ENCODE measurements at regions not wholly inside any gene's neighbourhood (a gene's known extent, or its start where the extent isn't known, plus 50 kb on each side); places are given as distances from the start of the nearest gene placed in this dataset.

GRCh38 chr6:91562955-91563354 is 976.1 kb upstream of the MAP3K7 start:
- TF ChIP-seq CTCF (IDR thresholded peaks at IDR 0.05; ENCODE audit: extremely low read depth, missing control alignments) = no peak
- DNase-seq (ENCODE audit: low spot score) = no peak

- no peak for TF ChIP-seq CTCF (IDR thresholded peaks at IDR 0.05; ENCODE audit: extremely low read depth, missing control alignments)
- DNase-seq (ENCODE audit: low spot score) = no peak
These were observed 973.5 kb upstream of the MAP3K7 start for GRCh38 chr6:91560409-91560808.

- DNase-seq (ENCODE audit: low spot score) = no peak
- no peak for TF ChIP-seq CTCF (IDR thresholded peaks at IDR 0.05; ENCODE audit: extremely low read depth, missing control alignments)
These were observed 954.0 kb upstream of the MAP3K7 start for GRCh38 chr6:91540902-91541301.

- TF ChIP-seq CTCF (IDR thresholded peaks at IDR 0.05; ENCODE audit: extremely low read depth, missing control alignments) = no peak
These were observed 952.6 kb upstream of the MAP3K7 start for GRCh38 chr6:91539456-91539855.

GRCh38 chr6:91538622-91539021 is 951.8 kb upstream of the MAP3K7 start:
- DNase-seq (ENCODE audit: low spot score) = no peak
- no peak for TF ChIP-seq CTCF (IDR thresholded peaks at IDR 0.05; ENCODE audit: extremely low read depth, missing control alignments)

More at GRCh38 chr6:91539456-91539855, 952.6 kb upstream of the MAP3K7 start:
- no peak for DNase-seq (ENCODE audit: low spot score)

GRCh38 chr6:91534614-91535013 is 947.7 kb upstream of the MAP3K7 start:
- no peak for DNase-seq (ENCODE audit: low spot score)
- no peak for TF ChIP-seq CTCF (IDR thresholded peaks at IDR 0.05; ENCODE audit: extremely low read depth, missing control alignments)

- no peak for TF ChIP-seq CTCF (IDR thresholded peaks at IDR 0.05; ENCODE audit: extremely low read depth, missing control alignments)
- no peak for DNase-seq (ENCODE audit: low spot score)
These were observed 936.6 kb upstream of the MAP3K7 start for GRCh38 chr6:91523511-91523910.

Measured in GM20000 (cell line).